ENCODE measurements at regions not wholly inside any gene's neighbourhood (a gene's known extent, or its start where the extent isn't known, plus 50 kb on each side); places are given as distances from the start of the nearest gene placed in this dataset.

DNA sequence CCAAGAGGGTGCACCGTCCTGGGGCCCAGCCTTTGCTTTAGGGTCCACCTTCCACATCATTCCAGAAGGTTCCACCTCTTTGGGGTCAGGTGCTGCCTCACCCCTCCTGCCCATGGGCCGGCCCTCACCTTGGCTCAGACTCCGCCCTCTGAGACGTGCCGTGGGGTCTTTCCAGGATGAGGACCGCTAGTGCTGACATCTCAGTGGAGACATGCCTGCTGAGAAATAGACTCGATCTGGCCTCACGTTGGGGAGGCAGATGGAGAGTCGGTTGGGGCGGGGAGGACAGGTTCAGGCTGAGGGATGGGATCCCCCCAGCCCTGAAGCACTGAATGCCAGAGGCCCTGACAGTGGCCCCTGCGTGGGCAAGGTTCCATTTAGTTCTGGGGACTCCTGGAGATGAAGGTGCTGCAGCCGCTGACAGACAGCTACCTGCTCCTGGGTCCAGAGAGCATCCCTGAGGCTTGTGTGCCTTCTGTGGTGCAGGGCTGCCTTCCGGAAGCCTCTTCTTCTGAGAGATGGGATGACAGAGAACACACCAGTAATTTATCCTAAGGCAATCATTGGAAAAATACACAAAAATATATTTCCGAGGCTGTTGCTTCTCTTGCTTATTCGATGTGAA is 185.3 kb downstream of the KIF26A start:
- Mint-ChIP-seq H3K4me1 (ENCODE audit: low read depth) (no peaks in the 10 kb centered on the region), H3K4me3 (no peak overlapping the region), H3K27ac (no peak overlapping the region), H3K9me3 (no peaks in the 10 kb centered on the region), H3K27me3 (ENCODE audit: insufficient read depth) (no peaks in the 10 kb centered on the region), H3K36me3 (ENCODE audit: low read depth) (no peaks in the 10 kb centered on the region)
- DNase-seq (ENCODE audit: low spot score): no peak
- intact Hi-C loops (cut with micrococcal nuclease): no loop called here

DNA sequence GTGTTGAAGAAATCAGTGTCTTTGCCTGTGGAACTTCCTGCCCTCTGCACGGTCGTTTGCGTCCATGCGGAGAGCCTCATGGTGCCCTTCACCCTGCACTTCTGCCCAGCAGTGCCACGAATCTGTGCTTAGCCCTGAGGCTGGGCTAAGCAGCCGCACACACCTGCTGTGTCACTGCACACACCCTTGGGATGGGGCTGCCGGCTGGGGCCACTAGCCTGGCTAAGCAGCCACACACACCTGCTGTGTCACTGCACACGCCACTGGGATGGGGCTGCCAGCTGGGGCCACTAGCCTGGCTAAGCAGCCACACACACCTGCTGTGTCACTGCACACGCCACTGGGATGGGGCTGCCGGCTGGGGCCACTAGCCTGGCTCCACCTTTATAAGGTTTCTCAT is 188.5 kb downstream of the KIF26A start:
- DNase-seq (ENCODE audit: low spot score): no peak

DNA sequence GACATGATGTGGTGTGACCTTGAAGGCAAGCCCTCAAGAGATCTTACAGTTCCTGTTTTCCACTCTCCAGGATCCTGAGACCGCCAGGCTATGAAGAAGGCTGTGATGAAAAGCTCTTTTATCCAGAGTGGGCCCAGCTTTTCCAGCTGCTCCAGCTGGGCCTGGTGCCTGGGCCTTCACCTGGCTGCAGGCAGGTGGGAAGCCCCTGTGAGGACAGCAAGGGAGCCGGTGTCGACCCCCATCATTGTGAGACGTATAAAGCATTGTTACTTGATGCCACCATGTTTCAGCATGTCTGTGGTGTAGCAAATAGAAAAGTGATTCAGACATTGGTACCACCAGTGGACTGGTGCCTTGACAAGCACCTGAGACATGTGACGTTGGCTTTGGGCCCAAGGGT is 190.2 kb downstream of the KIF26A start:
- intact Hi-C loops (cut with micrococcal nuclease): no loop called here
- H3K36me3 Mint-ChIP-seq (ENCODE audit: low read depth): no peaks in the 10 kb centered on the region
- H3K4me3 Mint-ChIP-seq: no peak overlapping the region
- H3K27me3 Mint-ChIP-seq (ENCODE audit: insufficient read depth): no peaks in the 10 kb centered on the region
- H3K27ac Mint-ChIP-seq: no peak overlapping the region
- no peak for DNase-seq (ENCODE audit: low spot score)
- H3K4me1 Mint-ChIP-seq (ENCODE audit: low read depth): no peaks in the 10 kb centered on the region
- peaks cover 5% of the 10 kb centered on the region for H3K9me3 Mint-ChIP-seq

More for the DNA sequence above, 188.5 kb downstream of the KIF26A start:
- H3K4me1 Mint-ChIP-seq (ENCODE audit: low read depth): no peaks in the 10 kb centered on the region
- no peaks in the 10 kb centered on the region for H3K36me3 Mint-ChIP-seq (ENCODE audit: low read depth)
- intact Hi-C loops (cut with micrococcal nuclease): no loop called here
- H3K27ac Mint-ChIP-seq: no peak overlapping the region
- no peak overlapping the region for H3K4me3 Mint-ChIP-seq
- H3K27me3 Mint-ChIP-seq (ENCODE audit: insufficient read depth): no peaks in the 10 kb centered on the region
- peaks cover 5% of the 10 kb centered on the region for H3K9me3 Mint-ChIP-seq

DNA sequence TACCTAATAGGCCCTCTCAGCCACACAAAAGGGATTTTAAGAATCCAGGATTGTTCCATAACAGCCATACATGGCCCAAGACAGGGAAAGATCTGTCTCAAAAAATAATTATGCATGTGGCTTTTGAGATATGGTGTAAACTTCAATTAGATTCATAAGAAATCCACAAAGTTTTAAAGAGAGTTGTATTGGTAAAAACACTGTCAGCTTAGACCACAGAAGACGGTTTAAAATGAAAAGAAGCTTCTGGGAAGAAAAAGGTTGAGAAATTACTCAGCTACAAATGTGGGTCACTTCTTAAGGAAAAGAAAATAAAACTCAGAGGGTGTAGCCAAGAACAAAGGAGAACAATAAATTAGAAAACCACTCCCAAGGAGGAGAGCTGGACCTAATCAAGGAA is 191.4 kb downstream of the KIF26A start:
- intact Hi-C loops (cut with micrococcal nuclease): no loop called here
- Mint-ChIP-seq H3K4me3 (no peak overlapping the region), H3K36me3 (ENCODE audit: low read depth) (no peaks in the 10 kb centered on the region), H3K4me1 (ENCODE audit: low read depth) (no peaks in the 10 kb centered on the region), H3K9me3 (peaks cover 5% of the 10 kb centered on the region), H3K27ac (no peak overlapping the region), H3K27me3 (ENCODE audit: insufficient read depth) (no peaks in the 10 kb centered on the region)
- DNase-seq (ENCODE audit: low spot score): no peak

DNA sequence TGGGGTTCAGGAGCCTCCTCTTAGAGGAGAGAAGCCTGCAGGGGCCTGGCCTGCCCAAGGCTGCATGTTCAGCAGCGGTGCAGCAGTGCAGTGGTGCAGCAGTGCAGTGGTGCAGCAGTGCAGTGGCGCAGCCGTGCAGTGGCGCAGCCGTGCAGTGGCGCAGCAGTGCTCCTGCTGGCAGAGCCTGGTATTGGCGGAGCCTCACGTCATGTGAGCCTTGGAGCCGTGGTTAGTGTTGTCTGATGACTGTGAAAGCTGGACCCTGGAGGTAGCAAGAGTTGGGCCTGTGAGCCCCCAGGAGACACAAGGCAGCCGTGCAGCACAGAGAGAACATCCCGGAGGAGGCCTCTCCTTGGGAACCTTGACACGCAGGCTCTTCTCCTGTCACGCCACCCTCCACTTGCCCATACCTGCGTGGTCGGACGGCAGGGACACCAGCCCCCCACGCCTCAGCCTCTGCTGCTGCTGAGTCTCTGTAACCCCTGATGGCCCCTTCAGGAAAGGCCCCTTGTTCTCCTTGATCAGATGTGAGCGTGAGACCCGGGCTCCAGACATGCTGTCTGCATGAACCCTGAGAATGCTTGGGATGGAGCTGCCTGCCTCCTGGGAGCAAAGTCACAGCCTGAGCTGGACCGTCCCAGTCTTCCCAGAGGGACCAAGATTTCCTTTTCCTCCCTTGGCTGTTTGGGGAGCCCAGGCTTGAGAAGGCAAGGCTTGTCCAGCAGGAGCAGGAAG is 193.7 kb downstream of the KIF26A start:
- Mint-ChIP-seq H3K36me3 (ENCODE audit: low read depth) (no peaks in the 10 kb centered on the region), H3K4me3 (no peak overlapping the region), H3K9me3 (peaks cover 5% of the 10 kb centered on the region), H3K27me3 (ENCODE audit: insufficient read depth) (no peaks in the 10 kb centered on the region), H3K4me1 (ENCODE audit: low read depth) (no peaks in the 10 kb centered on the region), H3K27ac (no peak overlapping the region)
- DNase-seq (ENCODE audit: low spot score): no peak
- intact Hi-C loops (cut with micrococcal nuclease): no loop called here

DNA sequence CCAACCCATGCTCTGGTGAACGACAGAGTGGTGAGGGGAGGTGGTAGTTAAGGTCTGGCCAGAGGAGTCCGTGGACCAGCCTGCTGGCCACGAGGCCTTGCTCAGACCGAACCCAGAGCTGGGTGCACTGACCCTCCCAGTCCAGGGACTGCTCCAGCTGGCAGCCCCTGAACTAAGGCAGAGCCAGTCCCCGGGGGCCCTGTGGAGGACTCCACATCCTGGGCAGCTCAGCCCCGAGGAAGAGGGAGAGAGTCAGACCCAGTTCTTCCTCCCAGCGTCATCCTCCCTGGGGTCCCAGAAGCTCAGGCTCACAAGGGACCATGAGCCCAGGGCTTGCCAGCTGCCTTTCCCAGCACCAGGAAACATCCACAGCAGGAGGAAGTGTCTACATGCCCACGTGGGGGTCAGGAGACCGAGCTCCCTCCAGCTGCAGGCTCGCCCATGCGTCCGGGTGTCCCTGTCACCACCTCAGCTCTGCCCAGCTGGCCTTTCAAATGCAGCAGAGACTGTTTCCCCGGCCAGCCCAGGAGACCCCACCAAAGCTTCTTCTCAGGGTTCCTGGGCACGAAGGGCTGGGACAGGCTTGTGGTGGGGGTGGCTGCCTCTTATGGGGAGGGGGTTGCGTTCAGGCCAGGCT is 194.4 kb downstream of the KIF26A start:
- Mint-ChIP-seq H3K4me1 (ENCODE audit: low read depth) (no peaks in the 10 kb centered on the region), H3K36me3 (ENCODE audit: low read depth) (no peaks in the 10 kb centered on the region), H3K4me3 (no peak overlapping the region), H3K27me3 (ENCODE audit: insufficient read depth) (no peaks in the 10 kb centered on the region), H3K27ac (no peak overlapping the region), H3K9me3 (peaks cover 5% of the 10 kb centered on the region)
- DNase-seq (ENCODE audit: low spot score): no peak
- intact Hi-C loops (cut with micrococcal nuclease): no loop called here

DNA sequence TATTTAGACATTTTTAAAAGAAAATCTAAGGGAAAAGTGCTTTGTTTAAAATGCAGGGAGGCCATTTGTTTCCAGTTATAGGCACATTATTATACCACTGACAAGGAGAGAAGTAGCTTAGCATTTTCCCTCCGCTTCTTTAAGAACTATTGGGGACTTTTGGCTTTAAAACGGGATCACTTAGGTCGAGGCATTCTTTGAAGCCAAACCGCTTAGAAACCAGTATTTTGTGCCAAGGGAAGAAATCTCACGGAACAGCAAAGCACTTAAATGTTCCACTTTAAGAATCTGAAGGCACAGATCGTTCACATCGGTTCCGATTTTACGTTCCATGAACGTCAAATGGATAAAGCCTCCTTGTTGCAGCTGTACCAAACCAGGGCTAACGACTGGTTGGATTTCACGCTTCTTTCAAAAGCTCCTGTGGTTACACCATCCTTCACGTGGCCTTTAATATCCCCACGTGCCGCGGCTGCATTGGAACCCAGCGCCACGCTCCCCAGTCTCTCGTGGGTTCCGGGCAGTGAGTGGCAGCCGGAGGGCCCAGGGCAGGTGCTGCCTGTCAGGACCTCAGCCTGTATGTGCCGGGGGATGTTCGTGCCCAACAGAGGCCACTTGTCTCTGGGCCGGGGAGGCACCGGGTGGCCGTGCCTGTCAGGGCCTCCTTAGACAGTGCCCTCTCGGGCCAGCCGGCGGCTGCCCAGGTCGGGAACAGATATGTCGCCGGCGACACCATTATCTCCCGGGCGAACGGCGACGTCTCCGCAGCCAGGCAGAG is 195.4 kb downstream of the KIF26A start:
- Mint-ChIP-seq H3K36me3 (ENCODE audit: low read depth) (no peaks in the 10 kb centered on the region), H3K27ac (no peak overlapping the region), H3K27me3 (ENCODE audit: insufficient read depth) (no peaks in the 10 kb centered on the region), H3K9me3 (peaks cover 15% of the 10 kb centered on the region), H3K4me3 (no peak overlapping the region), H3K4me1 (ENCODE audit: low read depth) (no peaks in the 10 kb centered on the region)
- DNase-seq (ENCODE audit: low spot score): no peak
- intact Hi-C loops (cut with micrococcal nuclease): no loop called here

DNA sequence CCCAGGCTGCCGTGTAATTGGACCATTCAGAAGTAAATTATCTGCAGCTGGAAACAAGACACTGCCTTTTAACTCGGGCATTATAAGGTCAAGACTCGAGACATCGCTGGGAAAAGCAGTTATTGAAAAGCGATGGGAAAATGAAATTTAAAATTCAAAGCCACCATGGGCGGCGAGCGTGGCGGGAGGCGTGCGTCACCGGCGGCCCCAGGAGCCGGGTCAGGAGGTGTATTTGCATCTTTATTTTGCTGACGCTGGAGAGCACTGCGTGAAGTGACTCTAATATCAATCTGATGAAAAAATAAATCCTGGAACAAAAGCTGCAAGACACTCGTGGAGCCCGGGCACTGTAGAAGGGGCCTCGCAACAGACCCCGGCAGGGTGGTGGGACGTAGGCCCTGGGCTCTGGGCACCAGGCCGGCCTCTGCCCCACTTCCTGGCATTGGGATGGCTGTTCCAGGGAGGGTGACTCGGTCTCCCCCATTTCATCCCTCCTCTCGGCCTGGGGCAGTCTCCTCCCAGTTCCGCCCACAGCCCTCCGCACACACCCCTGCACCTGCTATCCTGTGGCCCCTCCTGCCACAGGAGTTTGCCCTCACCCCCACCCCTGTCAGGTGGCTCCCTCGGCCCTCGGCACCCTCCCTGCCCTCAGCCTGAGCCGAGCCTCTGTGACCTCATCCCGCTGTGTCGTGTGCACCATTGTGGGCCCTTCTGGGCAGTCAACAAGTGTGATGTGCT is 196.2 kb downstream of the KIF26A start:
- DNase-seq (ENCODE audit: low spot score): no peak
- Mint-ChIP-seq H3K27ac (no peak overlapping the region), H3K4me3 (no peak overlapping the region), H3K4me1 (ENCODE audit: low read depth) (no peaks in the 10 kb centered on the region), H3K27me3 (ENCODE audit: insufficient read depth) (no peaks in the 10 kb centered on the region), H3K9me3 (peaks cover 15% of the 10 kb centered on the region), H3K36me3 (ENCODE audit: low read depth) (no peaks in the 10 kb centered on the region)
- intact Hi-C loops (cut with micrococcal nuclease): no loop called here

DNA sequence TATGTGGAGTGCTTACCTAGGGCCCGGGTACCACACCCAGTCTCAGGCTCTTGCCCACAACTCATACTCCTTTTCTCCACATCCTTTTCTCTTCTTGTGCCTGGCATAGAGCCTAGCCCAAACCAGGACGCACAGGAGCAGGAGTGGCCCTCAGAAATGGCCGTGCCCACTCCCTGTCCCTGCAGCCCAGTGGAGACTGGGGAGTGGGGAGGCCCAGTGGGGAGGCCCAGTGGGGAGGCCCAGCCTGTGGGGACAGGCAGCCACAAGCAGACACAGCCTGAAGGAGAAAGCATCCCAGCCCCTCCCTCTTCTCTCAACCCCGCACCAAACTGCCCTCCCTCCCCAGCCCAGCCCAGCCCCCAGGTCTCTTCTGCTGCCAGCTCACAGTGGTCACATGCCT is 196.8 kb downstream of the KIF26A start:
- no peaks in the 10 kb centered on the region for H3K36me3 Mint-ChIP-seq (ENCODE audit: low read depth)
- H3K9me3 Mint-ChIP-seq: peaks cover 10% of the 10 kb centered on the region
- no peaks in the 10 kb centered on the region for H3K4me1 Mint-ChIP-seq (ENCODE audit: low read depth)
- H3K27me3 Mint-ChIP-seq (ENCODE audit: insufficient read depth): peaks cover under 1% of the 10 kb centered on the region
- H3K4me3 Mint-ChIP-seq: no peak overlapping the region
- no peak for DNase-seq (ENCODE audit: low spot score)
- intact Hi-C loops (cut with micrococcal nuclease): no loop called here
- H3K27ac Mint-ChIP-seq: no peak overlapping the region

DNA sequence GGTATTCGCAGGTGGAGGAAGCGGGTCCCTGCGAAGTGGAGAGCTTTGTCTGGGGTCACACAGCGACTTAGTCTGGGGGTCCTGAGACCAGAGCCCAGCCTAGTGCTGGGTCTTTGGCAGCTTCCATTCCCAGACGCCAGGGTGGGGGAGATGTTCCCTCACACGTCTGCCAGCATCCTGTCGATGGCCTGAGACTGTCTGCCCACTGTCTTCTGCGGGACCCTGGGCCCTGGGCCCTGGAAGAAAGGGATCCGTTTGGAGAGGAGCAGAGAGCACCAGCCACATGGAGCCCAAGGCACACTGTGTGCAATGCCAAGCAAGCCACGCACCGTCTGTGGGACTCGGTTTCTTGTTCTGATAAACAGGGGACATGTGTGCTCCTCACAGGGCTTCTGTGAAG is 197.2 kb downstream of the KIF26A start:
- no peak overlapping the region for H3K4me3 Mint-ChIP-seq
- peaks cover 10% of the 10 kb centered on the region for H3K9me3 Mint-ChIP-seq
- H3K27me3 Mint-ChIP-seq (ENCODE audit: insufficient read depth): peaks cover 1% of the 10 kb centered on the region
- intact Hi-C loops (cut with micrococcal nuclease): no loop called here
- no peaks in the 10 kb centered on the region for H3K4me1 Mint-ChIP-seq (ENCODE audit: low read depth)
- no peak for DNase-seq (ENCODE audit: low spot score)
- H3K36me3 Mint-ChIP-seq (ENCODE audit: low read depth): no peaks in the 10 kb centered on the region
- no peak overlapping the region for H3K27ac Mint-ChIP-seq

DNA sequence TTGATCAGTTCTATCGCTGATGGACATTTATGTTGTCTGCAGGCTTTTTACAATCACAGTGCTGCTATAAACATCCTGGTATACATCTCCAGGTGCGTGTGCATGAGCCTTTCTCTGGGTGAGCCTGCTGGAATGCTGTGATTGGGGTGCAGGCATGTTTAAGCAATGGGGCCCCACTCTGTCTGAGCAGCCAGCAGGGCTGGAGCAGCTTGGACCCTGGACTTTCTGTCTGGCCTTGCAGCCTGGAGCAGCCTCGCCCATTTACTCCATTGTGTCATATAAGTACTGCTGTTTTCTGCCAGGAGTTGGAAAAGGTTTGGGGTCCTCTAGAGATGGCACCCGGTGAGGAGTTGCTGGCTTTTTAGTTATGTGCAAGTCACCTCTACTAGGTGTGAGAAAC is 199.0 kb downstream of the KIF26A start:
- Mint-ChIP-seq H3K9me3 (peaks cover 10% of the 10 kb centered on the region), H3K27ac (no peak overlapping the region), H3K27me3 (ENCODE audit: insufficient read depth) (peaks cover 3% of the 10 kb centered on the region), H3K4me1 (ENCODE audit: low read depth) (no peaks in the 10 kb centered on the region), H3K36me3 (ENCODE audit: low read depth) (no peaks in the 10 kb centered on the region), H3K4me3 (no peak overlapping the region)
- intact Hi-C loops (cut with micrococcal nuclease): no loop called here
- DNase-seq (ENCODE audit: low spot score): no peak

DNA sequence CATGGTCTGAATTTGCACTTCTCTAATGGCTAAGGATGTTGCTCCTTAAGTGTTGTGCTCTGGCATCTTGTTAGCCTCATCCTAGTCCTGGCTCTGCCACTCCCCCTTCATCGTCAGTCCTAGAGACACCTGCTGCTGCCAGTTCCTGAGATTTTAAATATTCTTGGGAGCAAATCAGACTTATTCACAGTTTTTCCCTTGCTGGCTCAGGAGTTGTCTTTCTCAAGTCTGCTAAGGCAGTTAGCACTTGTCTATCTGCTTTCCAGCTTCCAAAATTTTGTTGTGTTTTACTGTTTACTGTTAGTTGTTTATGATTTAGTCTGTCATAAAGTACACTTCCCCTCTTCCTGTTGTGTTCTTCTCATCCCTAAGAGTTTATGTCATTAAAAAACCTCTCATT is 201.0 kb downstream of the KIF26A start:
- no peak overlapping the region for H3K27ac Mint-ChIP-seq
- intact Hi-C loops (cut with micrococcal nuclease): no loop called here
- H3K36me3 Mint-ChIP-seq (ENCODE audit: low read depth): no peaks in the 10 kb centered on the region
- H3K9me3 Mint-ChIP-seq: peaks cover 10% of the 10 kb centered on the region
- peaks cover 3% of the 10 kb centered on the region for H3K27me3 Mint-ChIP-seq (ENCODE audit: insufficient read depth)
- no peak for DNase-seq (ENCODE audit: low spot score)
- no peak overlapping the region for H3K4me3 Mint-ChIP-seq
- H3K4me1 Mint-ChIP-seq (ENCODE audit: low read depth): no peaks in the 10 kb centered on the region
